ENCODE measurements at regions not wholly inside any gene's neighbourhood (a gene's known extent, or its start where the extent isn't known, plus 50 kb on each side); places are given as distances from the start of the nearest gene placed in this dataset.

DNA sequence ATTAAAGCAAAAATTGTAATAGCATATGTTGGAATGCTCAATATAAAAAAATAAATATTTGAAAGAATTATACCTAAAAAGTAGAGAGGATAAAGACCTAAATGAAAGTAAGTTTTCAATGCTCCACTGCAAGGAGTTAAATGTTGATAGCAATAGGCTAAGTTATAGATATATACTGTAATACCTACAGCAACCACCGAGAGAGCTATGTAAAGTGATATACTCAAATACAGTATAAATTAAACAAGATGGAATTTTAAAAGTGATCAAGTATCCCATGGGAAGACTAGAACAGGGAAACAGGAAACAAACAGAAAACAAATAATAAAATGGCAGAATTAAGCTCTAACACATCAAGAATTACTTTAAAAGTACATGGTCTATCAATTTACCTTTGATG is 73.9 kb downstream of the CASP3 start:
- SMC1A ChIA-PET (ENCODE audit: uncharacterized antibody, unreplicated experiment), result interaction anchor here (0.6 kb wide), 1 partner anchor 46 kb away, joined by 3 read pairs; no protein-coding TSS in a partner anchor
- no peak overlapping the region for H3K4me3 ChIP-seq
- H4K20me1 ChIP-seq (ENCODE audit: control insufficient read depth, insufficient read depth), result no peaks in the 10 kb centered on the region
- in situ Hi-C loops (cut with MboI) (no loop called here), intact Hi-C loops (cut with micrococcal nuclease; ENCODE audit: unreplicated experiment) (no loop called here)
- H3K79me2 ChIP-seq (ENCODE audit: control insufficient read depth, insufficient read depth, low read length), result no peaks in the 10 kb centered on the region
- RAD21 ChIA-PET (ENCODE audit: unreplicated experiment), result no interaction called here
- no peak overlapping the region for H3K9ac ChIP-seq (ENCODE audit: control insufficient read depth, insufficient read depth, low read length)
- BruUV-seq (replicated peaks), result no TSS peak
- CTCF ChIA-PET, result interaction anchor here (0.7 kb wide), 1 partner anchor 8 kb away, joined by 4 read pairs; no protein-coding TSS in a partner anchor
- DNase-seq (ENCODE audit: low read depth, low spot score) (no peak), FAIRE-seq (no peak), ATAC-seq (peak; percentile 67)
- no peak overlapping the region for H3K4me2 ChIP-seq (ENCODE audit: control insufficient read depth, insufficient read depth)
- POLR2A ChIA-PET, result no interaction called here
- H3K36me3 ChIP-seq (ENCODE audit: control insufficient read depth in 2 of 2, insufficient read depth in 2 of 2, low read length in 1 of 2), result no peaks in the 10 kb centered on the region
- H3K27ac ChIP-seq (ENCODE audit: control insufficient read depth, insufficient read depth), result no peak overlapping the region
- TF ChIP-seq, protein P1, sequence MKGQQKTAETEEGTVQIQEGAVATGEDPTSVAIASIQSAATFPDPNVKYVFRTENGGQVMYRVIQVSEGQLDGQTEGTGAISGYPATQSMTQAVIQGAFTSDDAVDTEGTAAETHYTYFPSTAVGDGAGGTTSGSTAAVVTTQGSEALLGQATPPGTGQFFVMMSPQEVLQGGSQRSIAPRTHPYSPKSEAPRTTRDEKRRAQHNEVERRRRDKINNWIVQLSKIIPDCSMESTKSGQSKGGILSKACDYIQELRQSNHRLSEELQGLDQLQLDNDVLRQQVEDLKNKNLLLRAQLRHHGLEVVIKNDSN (IDR thresholded peaks at IDR 0.05; ENCODE audit: borderline replicate concordance, extremely low read length, insufficient read depth, low read depth, low read length), result no peak
- TF ChIP-seq BACH1 (IDR thresholded peaks at IDR 0.05; ENCODE audit: borderline replicate concordance) (no peak), MYC (IDR thresholded peaks at IDR 0.05; ENCODE audit: insufficient read depth, insufficient read length, insufficient replicate concordance, low read length, severe bottlenecking) (no peak), EP300 (IDR thresholded peaks at IDR 0.05; ENCODE audit: borderline replicate concordance in 1 of 2, control insufficient read depth in 1 of 2, low read depth in 2 of 2, low read length in 2 of 2) (no peak), BCL11A (IDR thresholded peaks at IDR 0.05; ENCODE audit: low read depth, low read length) (no peak), ETV6 (conservative IDR thresholded peaks at IDR 0.05 in 1 of 2, IDR thresholded peaks at IDR 0.05 in 1 of 2; ENCODE audit: borderline replicate concordance in 1 of 2, low read depth in 1 of 2) (no peak), RELA (IDR thresholded peaks at IDR 0.05; ENCODE audit: borderline replicate concordance, partially characterized antibody) (no peak), TAF1 (IDR thresholded peaks at IDR 0.05; ENCODE audit: borderline replicate concordance, low read depth, low read length) (no peak), JUND (IDR thresholded peaks at IDR 0.05; ENCODE audit: low read depth, low read length) (no peak), CBX3 (IDR thresholded peaks at IDR 0.05; ENCODE audit: borderline replicate concordance, low read depth) (no peak)
- no peak overlapping the region for H2AFZ ChIP-seq (ENCODE audit: control insufficient read depth, low read depth, low read length)
- H3K27me3 ChIP-seq (replicated peaks in 1 of 2; ENCODE audit: control insufficient read depth in 2 of 2, insufficient read depth in 2 of 2, low read length in 1 of 2), result no peaks in the 10 kb centered on the region
- no peaks in the 10 kb centered on the region for H3K4me1 ChIP-seq (ENCODE audit: control insufficient read depth, insufficient read depth, low read length)
- 0% methylated on average over 1 of the region's 1 CpG for WGBS (ENCODE audit: insufficient coverage, insufficient replicate concordance, low lambda C conversion rate, missing lambda C conversion rate)
- peaks cover under 1% of the 10 kb centered on the region; the same call in 1 of the 3 replicates for H3K9me3 ChIP-seq (replicated peaks; ENCODE audit: control insufficient read depth, insufficient read depth, low read length)

Data from GM12878 (cell line).